ENCODE measurements at regions not wholly inside any gene's neighbourhood (a gene's known extent, or its start where the extent isn't known, plus 50 kb on each side); places are given as distances from the start of the nearest gene placed in this dataset.
"Not testable (repeated sequence)": the region's sequence is repeated elsewhere in the genome, so short reads cannot be mapped to it uniquely, and the experiment has no call there.

- Histone ChIP-seq H3K27me3 (no peaks in the 10 kb centered on the region), H3K27ac (peak overlapping the region; percentile 5; the same call in 1 of the 2 replicates), H3K9me3 (replicated peaks) (no peaks in the 10 kb centered on the region), H3K4me1 (no peaks in the 10 kb centered on the region), H3K36me3 (no peaks in the 10 kb centered on the region), H3K4me3 (peak overlapping the region; percentile 63)
- DNase-seq: peak; percentile 32 to 66
Measured at GRCh38 chr6:27188061-27188884, 59.2 kb upstream of the PRSS16 start.

- Histone ChIP-seq H3K27me3 (no peaks in the 10 kb centered on the region), H3K36me3 (no peaks in the 10 kb centered on the region), H3K4me1 (no peaks in the 10 kb centered on the region), H3K9me3 (replicated peaks) (no peaks in the 10 kb centered on the region), H3K4me3 (peak overlapping the region; percentile 63), H3K27ac (no peak overlapping the region)
- peak; percentile 49 to 83 for DNase-seq
Measured at GRCh38 chr6:27188885-27189418, 58.5 kb upstream of the PRSS16 start.

GRCh38 chr6:27190126-27190525 lies 57.4 kb upstream of the PRSS16 start:
- DNase-seq: no peak
- no peak overlapping the region for H3K27ac ChIP-seq
- H3K4me1 ChIP-seq: no peaks in the 10 kb centered on the region
- H3K27me3 ChIP-seq: no peaks in the 10 kb centered on the region
- H3K9me3 ChIP-seq (replicated peaks): no peaks in the 10 kb centered on the region
- H3K4me3 ChIP-seq: no peak overlapping the region
- H3K36me3 ChIP-seq: no peaks in the 10 kb centered on the region

- not testable (repeated sequence) for H3K27me3 ChIP-seq; H3K4me1 ChIP-seq; DNase-seq; H3K4me3 ChIP-seq; H3K27ac ChIP-seq; H3K36me3 ChIP-seq; H3K9me3 ChIP-seq (replicated peaks)
Measured at GRCh38 chr6:27194453-27194852, 53.0 kb upstream of the PRSS16 start.

- not testable (repeated sequence) for H3K27ac ChIP-seq; H3K36me3 ChIP-seq; DNase-seq; H3K4me3 ChIP-seq; H3K27me3 ChIP-seq; H3K9me3 ChIP-seq (replicated peaks); H3K4me1 ChIP-seq
Measured at GRCh38 chr6:27195547-27195946, 52.0 kb upstream of the PRSS16 start.
